Activated CD4-positive, alpha-beta T cell treated with anti-CD3 and anti-CD28 coated beads for 36 hours (primary cell): ENCODE measurements at regions not wholly inside any gene's neighbourhood (a gene's known extent, or its start where the extent isn't known, plus 50 kb on each side); places are given as distances from the start of the nearest gene placed in this dataset.
"Not testable (repeated sequence)": the region's sequence is repeated elsewhere in the genome, so short reads cannot be mapped to it uniquely, and the experiment has no call there.

Source experiments
- ATAC-seq: fragments of 200-7000 bp; cut with Tn5 transposase; one replicate; pipeline ENCODE4 v1.10.0; 2021; ENCODE audit warnings: mild to moderate bottlenecking, moderate library complexity
- CTCF ChIA-PET: fragments of 350-600 bp; sonication (Branson Sonifier 250); formaldehyde crosslinking; loops from one replicate; lab custom pipeline; 2021; ENCODE audit warnings: antibody characterized with exemption; lab: Charles Lee
- POLR2A ChIA-PET: fragments of 350-600 bp; sonication (Branson Sonifier 250); formaldehyde crosslinking; loops from one replicate; lab custom pipeline; 2021; ENCODE audit warnings: antibody characterized with exemption, inconsistent platforms; lab: Charles Lee
- DNase-seq: peaks from one replicate; pipeline ENCODE4 v3.0.0-alpha.2; 2020
- H3K27ac Mint-ChIP-seq: one replicate; pipeline ENCODE4 v1.8.0; 2021; ENCODE audit warnings: mixed read lengths
- H3K27me3 Mint-ChIP-seq: one replicate; pipeline ENCODE4 v1.8.0; 2021; ENCODE audit warnings: mixed read lengths
- H3K36me3 Mint-ChIP-seq: one replicate; pipeline ENCODE4 v1.8.0; 2021; ENCODE audit warnings: low read depth, mixed read lengths
- H3K4me1 Mint-ChIP-seq: one replicate; pipeline ENCODE4 v1.8.0; 2021; ENCODE audit warnings: mixed read lengths
- H3K4me3 Mint-ChIP-seq: one replicate; pipeline ENCODE4 v1.8.0; 2021; ENCODE audit warnings: mild to moderate bottlenecking, moderate library complexity, mixed read lengths
- H3K9me3 Mint-ChIP-seq: one replicate; pipeline ENCODE4 v1.8.0; 2021; ENCODE audit warnings: low read depth, mixed read lengths
- intact Hi-C, 2 experiments: fragments of 100-400 bp; cut with DNase I in 1 of 2; cut with micrococcal nuclease in 1 of 2; formaldehyde crosslinking; loops; one replicate each; pipeline versions ENCODE4 v1.14.2 to v1.15.1; 2022 to 2024; cut with DNase I, micrococcal nuclease

DNA sequence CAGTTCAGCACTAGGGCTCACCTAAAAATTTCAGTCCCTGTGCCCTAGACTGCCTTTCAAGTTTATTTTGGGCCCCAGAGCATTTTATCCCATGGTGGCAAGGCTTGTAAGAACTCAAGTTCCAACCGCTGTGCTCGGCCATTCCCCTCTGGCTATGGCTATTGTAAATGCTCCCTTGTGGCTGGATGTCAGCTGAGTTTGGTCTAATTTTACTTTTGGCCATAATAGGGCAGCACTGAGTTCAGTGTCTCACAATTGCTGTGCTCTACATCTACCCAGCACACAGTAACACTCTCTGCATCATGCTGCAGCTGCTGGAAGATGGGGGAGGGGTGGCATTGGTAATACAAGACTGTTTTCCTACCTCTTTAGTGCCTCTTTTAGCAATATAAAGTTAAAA lies 210.8 kb upstream of the IRS4 start:
- Mint-ChIP-seq H3K4me1 (no peaks in the 10 kb centered on the region), H3K36me3 (no peaks in the 10 kb centered on the region), H3K4me3 (no peak overlapping the region), H3K9me3 (no peaks in the 10 kb centered on the region), H3K27ac (no peak overlapping the region), H3K27me3 (no peaks in the 10 kb centered on the region)
- ChIA-PET CTCF (no interaction called here), POLR2A (no interaction called here)
- no peak for DNase-seq
- intact Hi-C loops = no loop called here
- ATAC-seq = no peak

DNA sequence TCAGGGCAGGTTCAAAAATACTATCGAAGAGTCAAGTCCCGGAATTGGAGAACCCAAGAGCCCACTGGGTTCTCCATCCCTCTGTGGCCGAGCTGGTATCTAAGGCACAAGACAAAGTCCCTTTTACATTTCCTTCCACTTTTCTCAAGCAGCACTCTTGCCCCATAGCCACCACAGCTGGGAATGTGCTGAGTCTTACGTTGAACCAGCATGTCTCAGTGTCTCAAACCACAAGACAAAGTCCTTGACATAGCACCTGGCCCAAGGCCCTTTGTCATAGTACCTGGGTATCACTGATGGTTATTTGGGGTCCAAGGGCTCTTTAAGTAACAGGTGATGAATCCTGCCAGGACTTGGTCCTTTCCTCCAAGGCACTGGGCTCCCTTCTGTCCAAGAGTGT lies 210.2 kb upstream of the IRS4 start:
- ATAC-seq (no peak), DNase-seq (no peak)
- Mint-ChIP-seq H3K36me3 (no peaks in the 10 kb centered on the region), H3K4me1 (no peaks in the 10 kb centered on the region), H3K4me3 (no peak overlapping the region), H3K27me3 (no peaks in the 10 kb centered on the region), H3K27ac (no peak overlapping the region), H3K9me3 (no peaks in the 10 kb centered on the region)
- ChIA-PET CTCF (no interaction called here), POLR2A (no interaction called here)
- intact Hi-C loops = no loop called here

DNA sequence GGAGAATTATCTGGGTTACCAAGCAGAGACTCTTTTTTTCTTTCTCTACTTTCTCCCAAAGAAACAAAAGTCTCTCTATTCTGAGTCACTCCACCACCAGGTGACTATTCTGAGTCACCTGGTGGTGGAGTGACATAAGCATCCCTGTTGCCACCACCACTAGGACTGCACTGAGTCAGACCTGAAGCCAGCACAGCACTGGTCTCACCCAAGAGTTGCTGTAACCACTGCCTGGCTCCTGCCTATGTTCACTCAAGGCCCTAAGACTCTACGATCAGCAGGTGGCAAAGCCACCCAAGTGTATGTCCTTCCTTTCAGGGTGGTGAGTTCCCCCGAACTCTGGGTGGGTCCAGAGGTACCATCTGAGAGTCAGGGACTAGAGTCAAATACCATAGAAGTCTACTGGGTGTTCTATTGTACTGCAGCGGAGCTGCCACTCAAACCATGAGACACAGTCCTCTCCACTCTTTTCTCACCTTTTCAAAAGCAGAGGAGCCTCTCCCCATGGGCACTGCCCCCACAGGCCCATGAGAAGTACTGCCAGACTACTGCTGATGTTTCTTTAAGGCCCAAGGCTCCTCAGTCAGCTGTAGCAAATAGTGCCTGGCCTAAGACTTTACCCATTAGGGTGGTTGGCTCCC lies 209.6 kb upstream of the IRS4 start:
- ATAC-seq = peak; percentile 60
- no peaks in the 10 kb centered on the region for H3K4me1 Mint-ChIP-seq
- H3K4me3 Mint-ChIP-seq = no peak overlapping the region
- no peaks in the 10 kb centered on the region for H3K9me3 Mint-ChIP-seq
- peak; percentile 16 for DNase-seq
- ChIA-PET CTCF (no interaction called here), POLR2A (no interaction called here)
- H3K36me3 Mint-ChIP-seq = no peaks in the 10 kb centered on the region
- H3K27me3 Mint-ChIP-seq = no peaks in the 10 kb centered on the region
- intact Hi-C loops = no loop called here
- H3K27ac Mint-ChIP-seq = no peak overlapping the region

DNA sequence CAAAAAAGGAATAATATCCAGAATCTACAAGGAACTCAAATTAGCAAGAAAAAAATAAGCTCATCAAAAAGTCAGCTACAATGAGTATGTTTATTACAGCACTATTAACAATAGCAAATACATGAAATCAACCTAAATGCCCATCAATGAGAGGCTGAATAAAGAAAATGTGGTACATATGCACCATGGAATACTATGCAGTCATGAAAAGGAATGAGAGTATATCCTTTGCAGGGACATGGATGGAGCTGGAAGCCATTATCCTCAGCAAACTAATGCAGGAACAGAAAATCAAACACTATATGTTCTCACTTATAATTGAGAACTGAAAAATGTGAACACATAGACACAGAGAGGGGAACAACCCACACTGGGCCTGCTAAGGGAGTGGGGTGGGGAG lies 178.4 kb upstream of the IRS4 start:
- no peaks in the 10 kb centered on the region for H3K27me3 Mint-ChIP-seq
- DNase-seq (no peak), ATAC-seq (no peak)
- H3K4me3 Mint-ChIP-seq = no peak overlapping the region
- no peaks in the 10 kb centered on the region for H3K4me1 Mint-ChIP-seq
- ChIA-PET CTCF (no interaction called here), POLR2A (no interaction called here)
- no peaks in the 10 kb centered on the region for H3K36me3 Mint-ChIP-seq
- peaks cover 7% of the 10 kb centered on the region for H3K9me3 Mint-ChIP-seq
- no peak overlapping the region for H3K27ac Mint-ChIP-seq
- intact Hi-C loops = no loop called here

DNA sequence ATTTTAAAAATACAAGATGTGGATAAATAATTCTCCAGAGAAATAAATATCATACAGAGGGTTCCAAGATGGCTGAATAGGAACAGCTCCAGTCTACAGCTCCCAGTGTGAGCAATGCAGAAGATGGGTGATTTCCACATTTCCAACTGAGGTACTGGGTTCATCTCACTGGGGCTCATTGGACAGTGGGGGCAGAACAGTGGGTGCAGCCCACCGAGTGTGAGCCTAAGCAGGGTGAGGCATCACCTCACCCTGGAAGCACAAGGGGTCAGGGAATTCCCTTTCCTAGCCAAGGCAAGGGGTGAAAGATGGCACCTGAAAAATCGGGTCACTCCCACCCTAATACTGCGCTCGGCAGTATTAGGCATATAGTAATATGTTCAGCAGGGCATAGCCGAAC lies 167.5 kb upstream of the IRS4 start:
- H3K4me3 Mint-ChIP-seq, ATAC-seq, H3K27ac Mint-ChIP-seq, H3K9me3 Mint-ChIP-seq, DNase-seq, intact Hi-C loops, H3K36me3 Mint-ChIP-seq, H3K4me1 Mint-ChIP-seq, H3K27me3 Mint-ChIP-seq, CTCF ChIA-PET: not testable (repeated sequence)
- POLR2A ChIA-PET = interaction anchor here (0.7 kb wide), 1 partner anchor 139 kb away, joined by 3 read pairs; no protein-coding TSS in a partner anchor

DNA sequence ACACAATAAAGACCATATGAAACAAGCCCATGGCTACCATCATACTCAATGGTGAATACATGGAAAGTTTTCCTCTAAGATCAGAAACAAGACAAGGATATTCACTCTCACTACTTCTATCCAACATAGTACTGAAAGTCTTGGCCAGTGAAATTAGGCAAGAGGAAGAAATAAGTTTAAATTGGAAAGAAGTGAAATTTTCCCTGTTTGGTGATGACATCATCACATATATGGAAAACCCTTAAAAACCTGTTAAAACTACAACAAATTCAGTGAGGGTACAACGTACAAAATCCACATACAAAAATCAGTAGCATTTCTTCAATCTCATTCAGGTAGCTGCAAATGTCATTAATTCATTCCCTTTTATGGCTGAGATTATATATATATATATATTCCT lies 164.0 kb upstream of the IRS4 start:
- POLR2A ChIA-PET = no interaction called here
- intact Hi-C loops = no loop called here

DNA sequence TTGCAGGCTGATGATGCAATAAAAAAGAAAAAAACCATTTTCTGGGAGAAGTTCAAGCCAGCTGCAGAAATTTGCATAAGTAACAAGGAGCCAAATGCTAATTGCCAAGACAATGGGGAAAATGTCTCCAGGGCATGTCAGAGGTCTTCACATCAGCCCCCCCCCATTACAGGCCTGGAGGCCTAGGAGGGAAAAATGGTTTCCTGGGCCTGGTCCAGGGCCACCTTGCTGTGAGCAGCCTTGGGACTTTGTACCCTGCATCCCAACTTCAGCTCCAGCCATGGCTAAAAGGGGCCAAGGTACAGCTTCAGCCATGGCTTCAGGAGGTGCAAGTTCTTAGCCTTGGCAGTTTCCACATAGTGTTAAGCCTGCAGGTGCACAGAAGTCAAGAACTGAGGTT lies 160.0 kb upstream of the IRS4 start:
- POLR2A ChIA-PET, DNase-seq, intact Hi-C loops, H3K36me3 Mint-ChIP-seq, H3K27me3 Mint-ChIP-seq, ATAC-seq, H3K4me3 Mint-ChIP-seq, H3K4me1 Mint-ChIP-seq, CTCF ChIA-PET, H3K27ac Mint-ChIP-seq, H3K9me3 Mint-ChIP-seq: not testable (repeated sequence)

More for the DNA sequence above, 164.0 kb upstream of the IRS4 start:
- Mint-ChIP-seq H3K36me3 (no peaks in the 10 kb centered on the region), H3K27ac (no peak overlapping the region), H3K9me3 (peaks cover 6% of the 10 kb centered on the region), H3K4me3 (no peak overlapping the region), H3K4me1 (no peaks in the 10 kb centered on the region), H3K27me3 (no peaks in the 10 kb centered on the region)
- CTCF ChIA-PET = no interaction called here
- no peak for DNase-seq
- no peak for ATAC-seq

DNA sequence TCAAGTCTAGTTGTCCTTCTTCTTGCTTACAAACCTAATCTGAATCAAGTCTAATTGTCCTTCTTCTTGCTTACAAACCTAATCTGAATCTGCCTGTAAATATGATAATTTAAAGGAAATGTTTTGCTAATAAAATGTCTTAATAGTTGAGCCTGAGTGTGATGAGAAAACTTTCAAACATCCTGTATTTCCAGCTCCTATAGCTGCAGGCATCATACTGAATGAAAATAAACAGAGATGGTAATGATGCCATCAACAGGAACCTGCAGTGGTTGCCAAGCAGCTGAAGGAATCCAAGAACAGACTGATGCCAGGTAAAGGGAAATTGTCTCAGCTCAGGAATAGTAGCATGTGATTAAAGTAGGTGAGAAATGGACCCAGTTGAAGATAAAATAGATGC lies 156.1 kb upstream of the IRS4 start:
- Mint-ChIP-seq H3K4me1 (no peaks in the 10 kb centered on the region), H3K36me3 (no peaks in the 10 kb centered on the region), H3K4me3 (no peak overlapping the region), H3K27me3 (no peaks in the 10 kb centered on the region), H3K27ac (no peak overlapping the region), H3K9me3 (peaks cover 12% of the 10 kb centered on the region)
- ChIA-PET POLR2A (no interaction called here), CTCF (no interaction called here)
- no peak for DNase-seq
- intact Hi-C loops = no loop called here
- ATAC-seq = no peak

DNA sequence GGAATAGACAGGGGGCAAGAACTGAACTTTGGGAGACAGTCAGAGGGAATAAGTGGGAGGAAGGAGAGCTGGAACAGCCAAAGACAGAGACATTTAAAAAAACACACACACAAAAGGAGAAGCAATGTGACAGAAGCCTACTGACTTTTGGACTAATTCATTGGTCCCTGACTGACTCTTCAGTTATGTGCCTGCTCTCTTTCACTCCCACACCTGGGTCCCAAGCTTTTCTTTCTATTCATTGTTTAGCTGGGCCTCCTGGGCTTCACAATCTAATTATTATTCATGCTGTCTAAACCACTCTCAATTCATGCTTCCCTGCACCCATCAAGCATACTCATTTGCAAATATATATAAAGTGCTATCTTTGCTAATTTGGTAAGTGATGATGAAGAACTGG lies 139.2 kb upstream of the IRS4 start:
- ATAC-seq (no peak), DNase-seq (no peak)
- ChIA-PET POLR2A (no interaction called here), CTCF (no interaction called here)
- H3K27ac Mint-ChIP-seq = no peak overlapping the region
- no peaks in the 10 kb centered on the region for H3K36me3 Mint-ChIP-seq
- intact Hi-C loops = no loop called here
- H3K9me3 Mint-ChIP-seq = peaks cover 6% of the 10 kb centered on the region
- H3K4me1 Mint-ChIP-seq = no peaks in the 10 kb centered on the region
- no peaks in the 10 kb centered on the region for H3K27me3 Mint-ChIP-seq
- H3K4me3 Mint-ChIP-seq = no peak overlapping the region

DNA sequence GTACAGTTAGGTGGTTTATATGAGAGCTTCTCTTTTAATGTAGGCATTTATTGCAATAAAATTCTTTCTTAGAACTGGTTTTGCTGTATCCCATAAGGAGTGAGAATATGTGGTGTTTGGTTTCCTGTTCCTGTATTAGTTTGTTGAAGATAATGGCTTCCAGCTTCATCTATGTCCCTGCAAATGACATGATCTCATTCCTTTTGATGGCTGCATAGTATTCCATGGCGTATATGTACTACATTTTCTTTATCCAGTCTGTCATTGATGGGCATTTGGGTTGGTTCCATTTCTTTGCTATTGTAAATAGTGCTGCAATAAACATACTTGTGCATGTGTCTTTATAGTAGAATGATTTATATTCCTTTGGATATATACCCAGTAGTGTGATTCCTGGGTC lies 106.7 kb upstream of the IRS4 start:
- intact Hi-C loops, H3K27ac Mint-ChIP-seq, ATAC-seq, H3K27me3 Mint-ChIP-seq, CTCF ChIA-PET, H3K4me3 Mint-ChIP-seq, POLR2A ChIA-PET, H3K36me3 Mint-ChIP-seq, H3K4me1 Mint-ChIP-seq, DNase-seq, H3K9me3 Mint-ChIP-seq: not testable (repeated sequence)

DNA sequence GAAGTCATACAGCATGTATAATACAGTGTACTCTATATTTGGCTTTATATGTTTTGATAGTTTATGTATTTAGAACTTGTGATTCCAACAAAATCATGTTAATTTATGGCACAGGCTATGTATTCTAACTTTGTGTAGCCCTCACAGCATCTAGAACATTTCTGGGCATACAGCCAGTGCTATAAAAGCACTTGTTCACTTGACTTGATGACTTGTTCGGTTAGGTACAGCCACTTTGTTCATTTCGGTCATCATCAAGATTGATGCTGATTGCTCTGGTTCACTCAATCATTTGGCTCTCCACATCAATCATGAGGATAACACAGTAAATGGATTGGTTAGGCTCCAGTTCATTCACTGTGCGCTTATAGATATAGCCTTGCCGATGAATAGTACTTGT lies 97.6 kb upstream of the IRS4 start:
- DNase-seq (no peak), ATAC-seq (no peak)
- no peaks in the 10 kb centered on the region for H3K27me3 Mint-ChIP-seq
- H3K9me3 Mint-ChIP-seq = no peaks in the 10 kb centered on the region
- intact Hi-C loops = no loop called here
- H3K4me3 Mint-ChIP-seq = no peak overlapping the region
- H3K27ac Mint-ChIP-seq = no peak overlapping the region
- H3K36me3 Mint-ChIP-seq = no peaks in the 10 kb centered on the region
- CTCF ChIA-PET = no interaction called here
- POLR2A ChIA-PET = no interaction called here
- H3K4me1 Mint-ChIP-seq = no peaks in the 10 kb centered on the region

DNA sequence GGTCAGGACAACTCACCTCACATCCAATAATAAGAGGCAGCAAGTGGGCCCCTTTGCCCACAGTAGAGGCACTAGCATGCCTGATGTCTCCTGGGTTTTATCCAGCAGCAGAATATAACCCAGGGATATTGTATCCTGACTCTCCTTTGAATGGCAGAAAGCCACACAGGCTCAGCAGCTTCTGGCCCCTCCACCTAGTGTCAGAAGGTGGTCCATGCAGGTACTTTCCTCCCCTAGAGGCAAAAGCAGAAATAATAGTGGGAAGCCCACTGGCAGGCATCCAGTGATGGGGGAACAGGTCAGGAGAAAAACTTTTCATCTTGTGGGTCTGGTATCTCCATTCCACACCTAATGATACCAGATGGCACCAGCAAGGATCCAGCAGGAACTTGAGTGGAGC lies 75.5 kb upstream of the IRS4 start:
- Mint-ChIP-seq H3K4me3 (no peak overlapping the region), H3K27me3 (no peaks in the 10 kb centered on the region), H3K27ac (no peak overlapping the region), H3K36me3 (no peaks in the 10 kb centered on the region), H3K9me3 (peaks cover 4% of the 10 kb centered on the region), H3K4me1 (no peaks in the 10 kb centered on the region)
- intact Hi-C loops = no loop called here
- CTCF ChIA-PET = no interaction called here
- POLR2A ChIA-PET = no interaction called here
- DNase-seq (no peak), ATAC-seq (no peak)

DNA sequence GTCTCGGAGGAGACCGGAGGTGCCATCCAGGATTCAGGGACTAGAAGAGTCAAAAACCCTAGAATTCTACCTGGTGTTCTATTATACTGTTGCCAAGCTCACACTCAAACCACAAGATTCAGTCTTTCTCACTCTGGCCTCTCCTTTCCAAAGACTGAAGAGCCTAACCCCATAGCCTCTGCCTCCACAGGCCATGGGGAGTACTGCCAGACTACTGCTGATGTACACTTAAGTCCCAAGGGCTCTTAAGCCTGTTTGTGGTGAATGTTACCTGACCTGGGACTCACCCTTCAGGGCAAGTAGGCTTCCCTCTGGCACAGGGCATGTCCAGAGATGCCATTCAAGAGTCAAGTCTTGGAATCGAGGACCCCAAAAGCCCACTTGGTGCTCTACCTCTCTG lies 58.9 kb upstream of the IRS4 start:
- ATAC-seq = no peak
- CTCF ChIA-PET = no interaction called here
- no peak for DNase-seq
- Mint-ChIP-seq H3K27me3 (no peaks in the 10 kb centered on the region), H3K4me1 (no peaks in the 10 kb centered on the region), H3K9me3 (no peaks in the 10 kb centered on the region), H3K36me3 (no peaks in the 10 kb centered on the region), H3K4me3 (no peak overlapping the region), H3K27ac (no peak overlapping the region)
- POLR2A ChIA-PET = no interaction called here
- intact Hi-C loops = no loop called here
